Mesendoderm (in vitro differentiated cells): ENCODE measurements at regions not wholly inside any gene's neighbourhood (a gene's known extent, or its start where the extent isn't known, plus 50 kb on each side); places are given as distances from the start of the nearest gene placed in this dataset.
A peak's percentile ranks its signal among the peaks of the same experiment; 100 is the strongest.

Experiments used
- DNase-seq: peaks from one replicate; pipeline ENCODE4 v3.0.0; 2013
- H2AK5ac ChIP-seq: 2 replicates; pipeline ENCODE4 v1.6.1; 2013; ENCODE audit warnings: low read length, inconsistent platforms
- H2BK120ac ChIP-seq: 2 replicates; pipeline ENCODE4 v1.6.1; 2013; ENCODE audit warnings: low read depth, mild to moderate bottlenecking, low read length, moderate library complexity, mixed read lengths
- H2BK15ac ChIP-seq: replicated peaks from 2 replicates; pipeline ENCODE4 v1.6.1; 2013; ENCODE audit warnings: low read depth, mild to moderate bottlenecking, moderate library complexity
- H2BK5ac ChIP-seq: 2 replicates; pipeline ENCODE4 v1.6.1; 2013; ENCODE audit warnings: low read length, inconsistent platforms
- H3K18ac ChIP-seq: 2 replicates; pipeline ENCODE4 v1.6.1; 2013; ENCODE audit warnings: mild to moderate bottlenecking, low read length, mixed read lengths
- H3K23ac ChIP-seq: one replicate; pipeline ENCODE4 v1.6.1; 2013; ENCODE audit warnings: low read length
- H3K27ac ChIP-seq: 2 replicates; pipeline ENCODE4 v1.5.1; 2013; ENCODE audit warnings: low read depth, mild to moderate bottlenecking, inconsistent platforms, low read length, moderate library complexity
- H3K27me3 ChIP-seq: 2 replicates; pipeline ENCODE4 v1.6.1; 2013; ENCODE audit warnings: low read length, control low read depth, mild to moderate bottlenecking, inconsistent platforms; ENCODE audit not compliant: insufficient read depth, poor library complexity
- H3K36me3 ChIP-seq: 2 replicates; pipeline ENCODE4 v1.6.1; 2013; ENCODE audit warnings: low read length, inconsistent platforms; ENCODE audit not compliant: control insufficient read depth, insufficient read depth
- H3K4ac ChIP-seq: one replicate; pipeline ENCODE4 v1.6.1; 2013; ENCODE audit warnings: low read depth, mild to moderate bottlenecking, low read length, moderate library complexity
- H3K4me1 ChIP-seq: 2 replicates; pipeline ENCODE4 v1.6.1; 2013; ENCODE audit warnings: low read depth, low read length, inconsistent platforms; ENCODE audit not compliant: control insufficient read depth
- H3K4me2 ChIP-seq: 2 replicates; pipeline ENCODE4 v1.6.1; 2013; ENCODE audit warnings: low read length
- H3K4me3 ChIP-seq: 2 replicates; pipeline ENCODE4 v1.5.1; 2013; ENCODE audit warnings: mild to moderate bottlenecking, low read length
- H3K56ac ChIP-seq: one replicate; pipeline ENCODE4 v1.6.1; 2013; ENCODE audit warnings: low read length
- H3K79me1 ChIP-seq: 2 replicates; pipeline ENCODE4 v1.6.1; 2013; ENCODE audit warnings: low read length, inconsistent platforms
- H3K79me2 ChIP-seq: 2 replicates; pipeline ENCODE4 v1.6.1; 2013; ENCODE audit warnings: mild to moderate bottlenecking, low read length; ENCODE audit not compliant: control insufficient read depth, insufficient read depth
- H3K9ac ChIP-seq: 2 replicates; pipeline ENCODE4 v1.6.1; 2013; ENCODE audit warnings: low read length, inconsistent platforms
- H4K5ac ChIP-seq: one replicate; pipeline ENCODE4 v1.6.1; 2013; ENCODE audit warnings: low read length
- H4K8ac ChIP-seq: one replicate; pipeline ENCODE4 v1.6.1; 2013; ENCODE audit warnings: low read depth, mild to moderate bottlenecking, control low read depth, low read length, moderate library complexity
- WGBS: extraction: QIAGEN DNeasy Blood & Tissue Kit; methylation state at CpG from one replicate; pipeline ENCODE4 v1.1.7; 2013; ENCODE audit warnings: low lambda C conversion rate, missing lambda C conversion rate; ENCODE audit not compliant: insufficient coverage; ENCODE audit errors: extremely low coverage; 5-methylcytosine and 5-hydroxymethylcytosine counted together

GRCh38 chr11:130806746-130807145, 109.5 kb downstream of the SNX19 start:
- peak; percentile 57 for DNase-seq
- Histone ChIP-seq H3K4me2 (no peak overlapping the region), H3K36me3 (no peaks in the 10 kb centered on the region), H3K23ac (no peak overlapping the region), H2BK120ac (no peak overlapping the region), H3K79me1 (no peaks in the 10 kb centered on the region), H3K4ac (no peak overlapping the region), H3K27me3 (no peaks in the 10 kb centered on the region), H3K56ac (no peak overlapping the region), H3K4me3 (no peak overlapping the region), H3K9ac (no peak overlapping the region), H3K18ac (no peak overlapping the region), H4K8ac (no peak overlapping the region), H3K79me2 (no peaks in the 10 kb centered on the region), H3K4me1 (no peaks in the 10 kb centered on the region), H2BK5ac (no peak overlapping the region), H2AK5ac (no peak overlapping the region), H4K5ac (no peak overlapping the region), H3K27ac (no peak overlapping the region), H2BK15ac (no peak overlapping the region)
- WGBS = no CpG with 5 or more reads among the region's 3 CpGs

- Histone ChIP-seq H3K36me3 (no peaks in the 10 kb centered on the region), H3K9ac (no peak overlapping the region), H3K79me2 (no peaks in the 10 kb centered on the region), H2BK15ac (no peak overlapping the region), H3K56ac (no peak overlapping the region), H2AK5ac (no peak overlapping the region), H3K4me2 (no peak overlapping the region), H2BK120ac (no peak overlapping the region), H3K4me3 (no peak overlapping the region), H3K4me1 (no peaks in the 10 kb centered on the region), H3K23ac (no peak overlapping the region), H3K18ac (no peak overlapping the region), H3K79me1 (no peaks in the 10 kb centered on the region), H4K5ac (no peak overlapping the region), H3K4ac (no peak overlapping the region), H3K27me3 (no peaks in the 10 kb centered on the region), H3K27ac (no peak overlapping the region), H4K8ac (no peak overlapping the region), H2BK5ac (no peak overlapping the region)
- no peak for DNase-seq
- no CpG with 5 or more reads among the region's 1 CpG for WGBS
Measured at GRCh38 chr11:130808541-130808940, 107.7 kb downstream of the SNX19 start.

- Histone ChIP-seq H3K36me3 (no peaks in the 10 kb centered on the region), H2AK5ac (no peak overlapping the region), H3K27me3 (no peaks in the 10 kb centered on the region), H3K56ac (no peak overlapping the region), H2BK5ac (no peak overlapping the region), H3K4ac (no peak overlapping the region), H4K8ac (no peak overlapping the region), H3K79me2 (no peaks in the 10 kb centered on the region), H3K27ac (no peak overlapping the region), H3K4me2 (no peak overlapping the region), H3K9ac (no peak overlapping the region), H3K4me3 (no peak overlapping the region), H2BK120ac (no peak overlapping the region), H3K23ac (no peak overlapping the region), H3K18ac (no peak overlapping the region), H2BK15ac (no peak overlapping the region), H4K5ac (no peak overlapping the region), H3K4me1 (no peaks in the 10 kb centered on the region), H3K79me1 (no peaks in the 10 kb centered on the region)
- whole genome bisulfite sequencing = no CpG with 5 or more reads among the region's 8 CpGs
- DNase-seq = no peak
Measured at GRCh38 chr11:130813196-130813595, 103.1 kb downstream of the SNX19 start.

GRCh38 chr11:130813638-130814037, 102.6 kb downstream of the SNX19 start:
- no peak overlapping the region for H4K8ac ChIP-seq
- H3K36me3 ChIP-seq = no peaks in the 10 kb centered on the region
- H3K23ac ChIP-seq = no peak overlapping the region
- no peak overlapping the region for H3K9ac ChIP-seq
- H2AK5ac ChIP-seq = no peak overlapping the region
- no peak overlapping the region for H3K4ac ChIP-seq
- no peaks in the 10 kb centered on the region for H3K27me3 ChIP-seq
- H2BK5ac ChIP-seq = no peak overlapping the region
- H3K18ac ChIP-seq = no peak overlapping the region
- no peak overlapping the region for H3K4me3 ChIP-seq
- H3K4me2 ChIP-seq = no peak overlapping the region
- no peaks in the 10 kb centered on the region for H3K79me1 ChIP-seq
- H4K5ac ChIP-seq = no peak overlapping the region
- no peak overlapping the region for H2BK120ac ChIP-seq
- no peak overlapping the region for H3K27ac ChIP-seq
- no peak for DNase-seq
- no peak overlapping the region for H3K56ac ChIP-seq
- WGBS = no CpG with 5 or more reads among the region's 3 CpGs
- H3K79me2 ChIP-seq = no peaks in the 10 kb centered on the region
- H2BK15ac ChIP-seq = no peak overlapping the region
- no peaks in the 10 kb centered on the region for H3K4me1 ChIP-seq

- H3K4me2 ChIP-seq = no peak overlapping the region
- no peak overlapping the region for H2BK120ac ChIP-seq
- no peaks in the 10 kb centered on the region for H3K79me2 ChIP-seq
- H2BK15ac ChIP-seq = no peak overlapping the region
- WGBS = no CpG with 5 or more reads among the region's 4 CpGs
- no peak overlapping the region for H3K4me3 ChIP-seq
- H3K23ac ChIP-seq = no peak overlapping the region
- no peak overlapping the region for H2AK5ac ChIP-seq
- H3K9ac ChIP-seq = no peak overlapping the region
- H4K8ac ChIP-seq = no peak overlapping the region
- no peaks in the 10 kb centered on the region for H3K36me3 ChIP-seq
- no peak overlapping the region for H3K4ac ChIP-seq
- no peaks in the 10 kb centered on the region for H3K79me1 ChIP-seq
- H4K5ac ChIP-seq = no peak overlapping the region
- no peak overlapping the region for H2BK5ac ChIP-seq
- no peak overlapping the region for H3K27ac ChIP-seq
- H3K27me3 ChIP-seq = no peaks in the 10 kb centered on the region
- H3K4me1 ChIP-seq = no peaks in the 10 kb centered on the region
- no peak overlapping the region for H3K56ac ChIP-seq
- no peak overlapping the region for H3K18ac ChIP-seq
- DNase-seq = no peak
Measured at GRCh38 chr11:130814440-130815096, 101.7 kb downstream of the SNX19 start.
